ENCODE measurements at regions not wholly inside any gene's neighbourhood (a gene's known extent, or its start where the extent isn't known, plus 50 kb on each side); places are given as distances from the start of the nearest gene placed in this dataset.

- POLR2A ChIA-PET (ENCODE audit: unreplicated experiment): no interaction called here
Measured at GRCh38 chr18:60649842-60650536, 277.4 kb upstream of the MC4R start.

More at GRCh38 chr18:60649842-60650536, 277.4 kb upstream of the MC4R start:
- Histone ChIP-seq H3K4ac (ENCODE audit: low read depth, low read length) (no peak overlapping the region), H3K18ac (ENCODE audit: low read depth, low read length) (no peak overlapping the region), H2AFZ (replicated peaks; ENCODE audit: low read length, poor library complexity) (no peak overlapping the region), H3K9me1 (ENCODE audit: insufficient read depth, low read length) (no peaks in the 10 kb centered on the region), H3K23ac (ENCODE audit: low read depth, low read length) (no peak overlapping the region), H2BK20ac (ENCODE audit: low read depth, low read length) (no peak overlapping the region), H3K56ac (ENCODE audit: extremely low read depth, insufficient read depth, low read length) (no peak overlapping the region), H3K14ac (replicated peaks; ENCODE audit: low read depth, low read length) (no peak overlapping the region), H2BK5ac (ENCODE audit: low read depth, low read length, poor library complexity, severe bottlenecking) (no peak overlapping the region), H2BK120ac (ENCODE audit: low read depth, low read length) (no peak overlapping the region), H3K79me1 (ENCODE audit: low read depth in 1 of 2, low read length in 2 of 2) (no peaks in the 10 kb centered on the region), H3K27ac (ENCODE audit: insufficient read depth, low read length) (no peak overlapping the region), H4K5ac (ENCODE audit: low read depth, low read length) (no peak overlapping the region), H3K9me3 (ENCODE audit: control insufficient read depth, insufficient read depth, low read length) (no peaks in the 10 kb centered on the region), H4K91ac (ENCODE audit: insufficient read depth, low read depth, low read length) (no peak overlapping the region), H3K4me3 (ENCODE audit: insufficient read depth, low read depth, low read length) (no peak overlapping the region), H3K4me1 (ENCODE audit: control insufficient read depth, insufficient read depth, low read length) (no peaks in the 10 kb centered on the region), H3K27me3 (ENCODE audit: control insufficient read depth, insufficient read depth, low read length) (no peaks in the 10 kb centered on the region), H2AK5ac (ENCODE audit: low read depth, low read length) (no peak overlapping the region), H3K4me2 (ENCODE audit: low read depth, low read length) (no peak overlapping the region), H4K20me1 (ENCODE audit: insufficient read depth, low read length) (no peaks in the 10 kb centered on the region), H4K8ac (ENCODE audit: low read depth in 2 of 2, low read length in 2 of 2) (no peak overlapping the region), H2BK15ac (ENCODE audit: low read depth, low read length) (no peak overlapping the region), H3K36me3 (ENCODE audit: control insufficient read depth, insufficient read depth, low read length) (no peaks in the 10 kb centered on the region), H2AK9ac (replicated peaks; ENCODE audit: low read depth, low read length, poor library complexity) (no peak overlapping the region), H3K9ac (ENCODE audit: low read depth, low read length) (no peak overlapping the region)
- intact Hi-C loops (cut with micrococcal nuclease): no loop called here
- DNase-seq (no peak), ATAC-seq (ENCODE audit: low read depth) (no peak)
- no TSS peak for BruUV-seq (replicated peaks)
- in situ Hi-C loops (cut with MboI; ENCODE audit: low sequenced_read_pairs): no loop called here
- dilution Hi-C loops (cut with HindIII; ENCODE audit: low sequenced_read_pairs, unreplicated experiment): no loop called here
- TF ChIP-seq RFX5 (IDR thresholded peaks at IDR 0.05; ENCODE audit: low read depth, low read length): no peak
- no peak for TF ChIP-seq SMC3 (IDR thresholded peaks at IDR 0.05; ENCODE audit: low read depth, low read length)
- peak; percentile 21; the same call in 1 of the 2 replicates for TF ChIP-seq CEBPB (IDR thresholded peaks at IDR 0.05; ENCODE audit: low read depth, low read length)
- TF ChIP-seq CHD1 (IDR thresholded peaks at IDR 0.05; ENCODE audit: low read depth, low read length): no peak
- TF ChIP-seq, protein P1, sequence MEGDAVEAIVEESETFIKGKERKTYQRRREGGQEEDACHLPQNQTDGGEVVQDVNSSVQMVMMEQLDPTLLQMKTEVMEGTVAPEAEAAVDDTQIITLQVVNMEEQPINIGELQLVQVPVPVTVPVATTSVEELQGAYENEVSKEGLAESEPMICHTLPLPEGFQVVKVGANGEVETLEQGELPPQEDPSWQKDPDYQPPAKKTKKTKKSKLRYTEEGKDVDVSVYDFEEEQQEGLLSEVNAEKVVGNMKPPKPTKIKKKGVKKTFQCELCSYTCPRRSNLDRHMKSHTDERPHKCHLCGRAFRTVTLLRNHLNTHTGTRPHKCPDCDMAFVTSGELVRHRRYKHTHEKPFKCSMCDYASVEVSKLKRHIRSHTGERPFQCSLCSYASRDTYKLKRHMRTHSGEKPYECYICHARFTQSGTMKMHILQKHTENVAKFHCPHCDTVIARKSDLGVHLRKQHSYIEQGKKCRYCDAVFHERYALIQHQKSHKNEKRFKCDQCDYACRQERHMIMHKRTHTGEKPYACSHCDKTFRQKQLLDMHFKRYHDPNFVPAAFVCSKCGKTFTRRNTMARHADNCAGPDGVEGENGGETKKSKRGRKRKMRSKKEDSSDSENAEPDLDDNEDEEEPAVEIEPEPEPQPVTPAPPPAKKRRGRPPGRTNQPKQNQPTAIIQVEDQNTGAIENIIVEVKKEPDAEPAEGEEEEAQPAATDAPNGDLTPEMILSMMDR (conservative IDR thresholded peaks at IDR 0.05; ENCODE audit: low read depth, low read length): no peak
- no CpG with 5 or more reads among the region's 3 CpGs for WGBS, 2 experiments (ENCODE audit: extremely low coverage in 2 of 2, insufficient read length in 1 of 2)
- CTCF ChIA-PET: no interaction called here

Data from IMR-90 (cell line).